AG10803 (cell line): ENCODE measurements at regions not wholly inside any gene's neighbourhood (a gene's known extent, or its start where the extent isn't known, plus 50 kb on each side); places are given as distances from the start of the nearest gene placed in this dataset.
A peak's percentile ranks its signal among the peaks of the same experiment; 100 is the strongest.

Experiments
- DNase-seq: peaks from one replicate; pipeline ENCODE4 v3.0.0; 2010; ENCODE audit warnings: low read depth
- H3K4me3 ChIP-seq: 2 replicates; pipeline ENCODE4 v1.5.1; 2011; ENCODE audit warnings: mild to moderate bottlenecking, low read length, control low read depth
- CTCF ChIP-seq: conservative IDR thresholded peaks from 2 replicates; pipeline ENCODE4 v1.5.1; 2011; ENCODE audit warnings: mild to moderate bottlenecking, low read length, control low read depth, inconsistent platforms

DNA sequence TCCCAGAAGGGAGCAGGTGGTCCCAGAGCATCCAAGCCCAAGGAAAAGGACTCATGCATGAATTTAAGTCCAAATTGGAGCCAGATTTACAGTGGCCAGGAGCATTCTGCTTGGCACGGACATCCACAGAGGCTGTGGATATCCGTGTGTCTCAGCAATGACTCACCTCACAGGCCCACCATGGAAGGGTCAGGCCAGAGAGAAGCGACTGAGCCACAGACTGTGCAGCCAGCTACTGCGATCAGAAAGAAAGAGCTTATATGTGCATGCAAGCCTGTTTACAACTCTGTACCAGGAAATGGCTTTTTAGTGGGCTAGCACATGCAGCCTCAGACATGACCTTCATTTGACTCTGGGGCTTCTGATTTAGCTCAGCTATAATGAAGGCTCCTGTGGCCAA is 231.0 kb downstream of the C16orf95 start:
- no peak for TF ChIP-seq CTCF
- no peak overlapping the region for H3K4me3 ChIP-seq

GRCh38 chr16:87086575-87086974 is 230.6 kb downstream of the C16orf95 start:
- DNase-seq, result peak; percentile 51
- H3K4me3 ChIP-seq, result no peak overlapping the region
- TF ChIP-seq CTCF, result no peak

More for the DNA sequence above, 231.0 kb downstream of the C16orf95 start:
- peak; percentile 59 for DNase-seq

GRCh38 chr16:87092958-87093357 is 224.2 kb downstream of the C16orf95 start:
- DNase-seq, result no peak
- TF ChIP-seq CTCF, result no peak
- H3K4me3 ChIP-seq, result no peak overlapping the region

GRCh38 chr16:87093804-87094555 is 223.2 kb downstream of the C16orf95 start:
- no peak for DNase-seq
- no peak for TF ChIP-seq CTCF

DNA sequence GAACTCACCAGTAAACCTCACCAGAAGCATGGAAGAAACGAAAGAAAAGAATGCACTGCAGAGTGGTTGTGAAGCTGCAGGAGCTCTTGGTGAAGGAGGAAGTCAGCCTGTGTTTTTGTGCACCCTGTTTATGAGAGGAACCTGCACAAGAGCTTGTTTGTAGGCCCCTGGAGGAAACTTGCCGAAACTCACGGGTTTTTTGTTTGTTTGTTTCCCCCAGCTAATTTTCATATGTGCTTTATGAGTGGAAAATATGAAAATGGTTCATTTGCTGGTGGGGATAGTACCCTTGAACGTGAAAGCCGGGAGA is 222.7 kb downstream of the C16orf95 start:
- no peak overlapping the region for H3K4me3 ChIP-seq
- TF ChIP-seq CTCF, result no peak
- DNase-seq, result no peak

More at GRCh38 chr16:87093804-87094555, 223.2 kb downstream of the C16orf95 start:
- H3K4me3 ChIP-seq, result no peak overlapping the region

DNA sequence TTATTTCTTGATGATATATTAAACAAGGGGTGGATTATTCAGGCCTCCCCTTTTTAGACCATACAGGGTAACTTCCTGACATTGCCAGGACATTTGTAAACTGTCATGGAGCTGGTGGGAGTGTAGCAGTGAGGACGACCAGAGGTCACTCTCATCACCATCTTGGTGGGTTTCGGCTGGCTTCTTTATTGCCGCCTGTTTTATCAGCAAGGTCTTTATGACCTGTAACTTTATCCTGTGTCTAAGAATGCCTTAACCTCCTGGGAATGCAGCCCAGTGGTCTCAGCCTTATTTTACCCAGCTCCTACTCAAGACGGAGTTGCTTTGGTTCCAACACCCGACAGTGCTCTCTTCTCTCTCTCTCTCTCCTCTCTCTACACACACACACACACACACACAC is 221.9 kb downstream of the C16orf95 start:
- TF ChIP-seq CTCF, result no peak
- no peak for DNase-seq
- no peak overlapping the region for H3K4me3 ChIP-seq

DNA sequence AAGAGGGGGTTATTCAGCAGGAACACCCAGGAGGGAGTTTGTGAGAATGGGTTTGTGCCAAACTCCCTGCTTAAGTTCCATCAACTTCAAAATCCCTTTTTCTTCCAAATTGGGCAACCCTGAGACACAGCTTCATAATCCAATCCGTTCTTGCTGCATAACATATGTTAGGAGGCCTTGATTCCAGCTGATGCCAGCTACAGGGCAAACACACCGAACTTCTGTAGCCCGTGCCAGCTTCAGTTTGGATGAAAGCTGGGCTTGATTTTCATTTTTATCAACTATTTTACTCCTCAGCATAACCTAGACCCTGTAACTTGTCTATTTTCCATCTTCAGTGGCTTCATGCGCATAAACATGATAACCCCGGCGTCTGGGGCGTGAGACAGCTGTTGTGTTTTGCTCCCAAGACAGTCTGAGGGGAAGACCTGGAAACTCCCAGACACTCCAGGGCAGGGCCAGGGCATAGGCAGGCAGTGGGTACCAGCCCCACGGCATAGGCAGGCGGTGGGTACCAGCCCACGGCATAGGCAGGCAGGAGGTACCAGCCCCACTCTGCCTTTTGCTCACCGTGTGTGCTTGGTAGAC is 220.4 kb downstream of the C16orf95 start:
- no peak for TF ChIP-seq CTCF
- DNase-seq, result no peak

More for the DNA sequence above, 220.4 kb downstream of the C16orf95 start:
- no peak overlapping the region for H3K4me3 ChIP-seq
